ENCODE measurements at regions not wholly inside any gene's neighbourhood (a gene's known extent, or its start where the extent isn't known, plus 50 kb on each side); places are given as distances from the start of the nearest gene placed in this dataset.

DNA sequence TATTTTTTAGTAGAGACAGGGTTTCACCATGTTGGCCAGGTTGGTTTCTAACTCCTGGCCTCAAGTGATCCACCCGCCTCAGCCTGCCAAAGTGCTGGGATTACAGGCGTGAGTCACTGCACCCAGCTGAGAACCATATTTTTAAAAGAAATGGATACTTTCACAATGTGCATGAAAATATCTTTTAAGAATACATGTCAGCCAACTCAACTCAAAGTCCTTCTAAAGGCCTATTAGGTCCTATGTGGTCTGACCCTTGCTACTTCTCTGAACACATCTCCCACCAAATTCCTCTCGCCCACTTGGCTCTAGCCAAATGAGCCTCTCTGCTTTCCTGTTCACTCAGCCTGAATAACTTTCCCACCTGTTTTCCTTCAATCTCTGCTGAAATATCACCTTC is 119.6 kb downstream of the MTX2 start:
- DNase-seq, result no peak

DNA sequence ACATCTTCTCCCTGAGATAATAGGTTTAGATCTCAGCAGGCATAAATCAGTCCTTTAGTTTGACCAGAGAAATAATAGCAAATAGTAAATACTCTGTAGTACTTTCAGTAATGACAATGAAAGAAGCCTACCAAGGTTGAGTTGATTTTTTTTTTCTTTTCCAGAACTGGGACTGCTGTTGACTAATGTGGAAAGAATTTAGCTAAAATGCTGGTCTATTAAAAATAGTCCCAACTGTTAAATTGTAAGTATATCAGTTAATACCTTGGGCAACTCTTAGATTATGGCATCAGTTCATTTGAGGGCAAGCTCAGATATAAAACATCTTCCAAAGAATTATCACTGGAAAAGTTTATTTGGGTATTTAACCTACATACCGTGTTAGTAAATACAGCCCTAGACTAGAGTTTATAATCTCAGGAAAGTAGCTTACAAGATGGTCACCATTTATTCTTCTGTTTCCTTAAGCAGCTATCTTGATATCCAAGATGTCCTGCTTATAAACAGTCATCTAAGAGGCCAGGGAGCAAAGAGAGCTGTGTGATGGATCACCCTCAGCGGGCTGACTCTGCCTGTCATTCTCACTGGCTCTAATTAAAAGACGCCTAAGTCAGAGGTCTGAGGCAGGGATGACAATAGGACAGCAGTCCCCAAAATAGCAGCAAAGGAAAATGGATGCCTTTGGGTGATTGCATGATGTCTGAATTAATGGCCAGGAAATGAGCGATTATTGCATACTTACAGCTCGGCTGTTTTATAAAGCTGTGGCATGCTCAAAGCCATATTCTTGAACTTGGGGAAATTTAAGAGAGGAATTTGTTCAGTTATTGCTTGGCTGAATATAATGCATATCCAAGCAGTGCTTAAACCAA is 121.3 kb downstream of the MTX2 start:
- DNase-seq, result no peak

DNA sequence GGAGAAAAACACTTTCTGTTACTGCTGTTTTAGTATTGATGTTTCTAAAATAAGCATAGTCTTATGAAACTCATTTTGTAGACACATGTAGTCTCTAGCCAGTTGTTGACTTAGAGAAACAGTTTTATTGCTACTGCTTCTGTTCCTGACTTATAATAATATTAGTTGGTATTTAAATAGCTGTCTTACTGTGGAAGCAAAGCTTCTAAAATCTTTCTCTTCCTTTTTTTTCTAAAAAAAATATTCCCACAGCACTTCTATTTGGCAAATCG is 121.8 kb downstream of the MTX2 start:
- no peak for DNase-seq

DNA sequence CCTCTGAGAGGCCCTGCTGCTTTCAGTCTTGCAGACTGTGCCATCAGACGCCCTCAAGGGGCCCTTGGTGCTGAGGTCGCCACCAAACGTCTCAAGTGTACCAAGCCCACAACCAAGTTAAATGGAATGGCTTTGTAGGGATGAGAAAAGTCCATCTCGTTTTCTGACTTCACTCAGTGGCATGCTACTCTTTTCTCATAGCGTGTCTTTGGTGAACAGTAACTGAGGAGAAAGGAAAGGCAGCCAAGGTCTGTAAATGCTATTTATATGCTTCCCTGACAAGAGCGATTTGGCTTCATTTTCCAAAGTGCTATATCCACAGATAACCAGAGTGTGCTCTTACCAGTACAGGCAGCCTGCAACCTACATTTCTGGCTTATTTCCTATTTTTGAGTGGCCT is 123.0 kb downstream of the MTX2 start:
- no peak for DNase-seq

DNA sequence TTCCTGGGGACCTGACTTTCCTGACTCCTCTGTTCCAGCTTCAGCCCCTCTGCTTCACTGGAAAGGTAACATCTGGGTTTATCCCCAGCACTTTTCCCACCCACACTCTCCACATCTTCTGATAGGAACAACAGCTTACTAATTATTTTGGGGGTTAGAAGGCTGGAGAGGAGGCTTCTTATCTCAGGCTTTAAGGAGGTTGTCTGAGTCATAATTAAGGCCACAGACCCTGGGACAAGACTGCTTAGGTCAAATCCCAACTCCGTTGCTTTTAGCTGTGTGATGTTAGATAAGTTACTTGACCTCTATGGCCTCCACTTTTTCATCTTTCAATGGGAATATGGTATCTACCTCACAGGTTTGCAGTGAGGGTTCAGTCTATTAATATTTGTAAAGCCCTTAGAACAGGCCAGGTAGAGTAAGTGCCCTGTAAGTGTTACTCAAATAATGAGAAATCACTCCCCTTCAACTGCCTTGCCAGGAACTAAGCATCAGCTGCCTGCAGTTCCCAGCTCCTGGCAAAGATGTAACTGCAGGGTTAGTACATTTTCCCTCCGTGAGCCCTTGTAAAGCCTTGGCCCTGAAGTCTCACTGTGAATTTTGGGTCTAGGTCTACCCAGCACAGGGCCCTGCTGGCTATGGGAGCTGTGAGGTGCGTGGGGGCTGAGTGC is 123.6 kb downstream of the MTX2 start:
- DNase-seq, result no peak

DNA sequence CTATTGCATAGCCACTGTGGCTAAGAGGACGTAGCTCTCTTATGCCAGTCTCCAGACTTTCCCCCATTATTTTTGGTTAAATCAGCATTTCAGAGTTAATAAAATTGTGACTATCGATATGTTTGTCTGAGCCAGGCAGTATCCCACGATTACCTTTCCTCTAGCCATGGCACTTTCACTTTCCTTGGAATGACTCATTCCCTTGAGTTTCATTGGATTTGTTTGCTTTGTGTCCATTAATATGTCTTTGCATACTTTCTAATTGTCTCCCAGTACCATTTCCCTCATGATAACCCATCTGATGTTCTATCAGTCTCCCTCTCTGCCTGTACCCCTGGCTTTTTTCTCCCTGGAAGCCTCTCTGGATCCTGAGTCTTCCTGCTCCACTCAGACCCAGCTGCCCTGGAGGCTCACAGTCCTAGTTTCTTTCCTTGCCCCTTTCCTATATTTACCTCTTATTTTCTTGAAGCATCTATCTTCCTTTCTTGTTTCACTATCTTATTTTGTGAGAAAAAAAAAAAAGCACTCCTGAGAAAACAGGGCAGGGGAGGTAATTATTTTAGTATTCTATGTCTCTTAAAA is 126.1 kb downstream of the MTX2 start:
- no peak for DNase-seq

DNA sequence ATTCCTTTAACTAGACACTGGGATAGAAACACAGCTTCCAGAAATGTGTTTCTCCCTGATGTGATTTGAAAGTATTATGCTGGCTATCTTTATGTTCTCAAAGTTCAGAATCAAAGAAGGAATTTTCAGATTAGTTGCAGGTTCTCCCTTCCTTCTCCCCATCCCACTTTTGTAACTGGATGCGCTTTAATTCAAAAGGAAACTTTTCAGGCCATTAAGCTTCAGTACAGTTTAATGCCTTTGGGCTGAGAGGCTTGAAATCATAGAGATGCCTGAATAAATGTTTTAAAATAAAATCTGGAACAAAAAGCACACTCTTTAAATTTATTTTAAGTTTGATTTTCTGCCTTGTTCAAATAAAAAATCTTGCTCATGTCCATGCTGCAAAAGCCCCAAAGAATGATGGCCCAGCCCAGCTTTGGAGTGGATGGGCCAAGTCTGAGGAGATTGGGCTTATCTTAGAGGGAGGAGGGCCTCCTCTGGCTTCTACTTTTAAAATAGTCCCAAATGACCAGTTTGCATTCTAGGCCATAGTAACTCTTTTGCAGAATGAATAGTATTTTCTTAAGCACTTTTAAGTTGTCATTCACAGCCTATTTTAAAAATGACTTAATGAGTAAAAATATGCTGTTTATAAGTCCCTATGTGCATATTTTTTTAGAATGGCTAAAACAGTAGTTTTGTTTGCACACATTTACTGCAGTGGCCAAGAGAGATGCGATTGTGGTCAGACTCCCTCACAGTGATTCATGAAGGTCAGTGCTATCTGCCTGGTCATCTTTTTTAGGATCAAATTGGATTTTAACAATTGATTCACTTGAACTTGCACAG is 129.2 kb downstream of the MTX2 start:
- no peak for DNase-seq

DNA sequence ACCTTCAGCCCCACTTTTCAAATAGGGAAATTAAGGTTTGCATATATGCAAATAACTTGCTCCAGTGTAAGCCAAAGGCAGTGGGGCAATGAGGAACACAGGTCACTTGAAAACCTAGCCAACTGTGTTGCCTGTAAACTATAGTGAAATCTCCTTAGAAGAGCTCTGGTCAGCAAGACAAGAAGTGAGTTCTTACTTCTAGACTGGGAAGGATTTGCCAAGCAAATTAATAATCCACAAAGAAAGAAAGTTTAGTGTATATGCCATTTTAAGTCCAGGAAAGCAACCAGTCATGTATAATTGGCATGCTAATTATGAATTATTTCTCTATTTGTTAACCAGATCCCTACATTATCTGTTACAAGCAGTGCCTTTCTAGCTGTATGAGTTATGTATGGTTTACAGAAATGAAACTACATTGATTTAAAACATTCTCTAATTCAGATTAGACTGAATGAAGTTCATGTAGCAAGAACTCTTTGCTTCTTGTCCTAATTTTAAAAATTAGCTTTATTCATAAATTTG is 129.9 kb downstream of the MTX2 start:
- DNase-seq, result no peak

DNA sequence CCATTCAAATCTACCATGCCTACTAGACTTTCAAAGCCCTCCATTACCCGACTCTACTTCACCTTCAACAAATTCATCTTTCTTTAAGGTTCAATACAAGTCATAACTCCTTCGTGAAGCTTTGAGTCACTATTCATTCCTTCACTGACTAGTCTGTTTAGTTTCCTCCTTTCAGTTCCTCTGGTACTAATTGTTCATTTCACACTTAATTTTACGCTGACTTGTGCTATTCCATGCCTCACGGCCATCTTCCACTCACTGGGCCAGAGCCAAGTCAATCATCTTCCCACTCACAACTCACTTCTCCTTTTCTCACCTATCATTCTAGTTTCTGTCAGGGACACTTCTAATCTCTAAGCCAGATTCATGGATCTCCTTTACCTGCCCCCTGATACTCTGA is 136.2 kb downstream of the MTX2 start:
- DNase-seq, result no peak

DNA sequence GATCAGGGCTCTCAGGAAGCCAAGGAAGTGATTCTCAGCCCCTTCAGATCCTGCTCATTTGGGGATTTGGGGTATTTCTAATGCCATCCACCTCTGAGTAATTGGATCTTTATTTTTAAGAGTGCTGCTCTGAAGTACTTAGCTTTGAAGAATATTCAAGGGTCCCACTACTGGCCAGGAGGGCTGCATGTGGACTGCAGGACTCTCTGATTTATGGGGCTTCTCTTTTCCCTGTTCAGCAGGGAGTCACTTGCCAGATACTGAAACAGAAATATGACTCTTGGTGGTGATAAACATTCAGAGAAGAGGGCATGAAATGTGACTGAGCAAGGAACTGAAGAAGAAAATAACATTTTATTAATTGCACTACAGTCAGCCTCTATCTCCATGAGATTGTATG is 138.5 kb downstream of the MTX2 start:
- no peak for DNase-seq

DNA sequence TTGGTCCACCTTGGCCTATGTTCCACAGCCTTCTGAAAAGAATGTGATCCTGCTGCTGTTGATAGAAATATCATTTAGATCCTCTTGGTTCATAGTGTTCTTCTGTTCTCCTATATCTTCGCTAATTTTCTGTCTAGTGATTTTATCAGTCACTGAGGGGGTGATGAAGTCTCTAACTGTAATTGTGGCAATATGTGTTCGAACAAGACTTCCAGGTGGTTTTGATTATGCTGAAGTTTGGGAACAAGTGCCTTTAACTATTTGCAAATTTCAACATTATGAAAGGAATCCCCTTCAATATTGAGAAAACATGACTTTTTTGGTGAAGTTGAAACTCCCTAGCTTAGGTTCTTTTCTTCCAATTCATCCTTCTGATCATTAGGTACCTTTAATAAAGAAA is 140.4 kb downstream of the MTX2 start:
- DNase-seq, result no peak

DNA sequence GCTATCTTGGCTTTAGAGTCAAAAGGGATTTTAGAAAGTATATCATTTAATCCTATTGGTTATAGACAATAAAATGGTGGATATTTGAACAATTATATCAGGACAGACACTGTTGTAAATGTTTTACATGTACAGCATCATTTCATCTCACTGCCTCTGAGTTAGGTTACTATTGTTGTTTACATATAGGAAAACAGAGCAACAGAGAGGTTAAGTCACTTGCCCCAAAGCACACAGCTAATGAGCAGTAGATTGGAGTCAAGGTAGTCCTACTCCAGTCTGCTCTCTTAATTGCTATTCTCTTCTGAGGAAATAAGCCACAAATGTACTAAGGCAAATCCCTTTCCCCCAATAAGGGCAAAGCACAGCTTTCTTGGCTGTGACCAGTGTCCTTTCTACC is 142.9 kb downstream of the MTX2 start:
- no peak for DNase-seq

DNA sequence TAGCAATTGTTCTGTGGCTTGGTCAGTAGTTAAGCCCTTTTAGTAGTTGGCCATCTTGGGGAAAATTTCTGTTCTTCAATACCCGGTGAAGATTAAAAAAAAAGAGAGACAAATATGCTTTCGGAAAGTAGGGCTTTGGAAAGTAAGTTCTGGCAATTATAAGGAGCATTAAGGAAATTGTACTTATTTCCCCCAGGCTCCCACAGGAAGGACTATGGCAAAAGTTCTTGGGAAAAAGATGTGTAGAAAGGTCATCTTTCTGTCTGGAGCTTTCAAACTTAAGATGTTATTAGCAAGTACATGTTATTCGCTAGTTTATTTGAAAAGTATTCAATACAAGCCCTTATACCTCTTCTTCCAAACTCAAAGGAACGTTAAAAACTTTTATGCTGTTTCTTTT is 144.5 kb downstream of the MTX2 start:
- no peak for DNase-seq

DNA sequence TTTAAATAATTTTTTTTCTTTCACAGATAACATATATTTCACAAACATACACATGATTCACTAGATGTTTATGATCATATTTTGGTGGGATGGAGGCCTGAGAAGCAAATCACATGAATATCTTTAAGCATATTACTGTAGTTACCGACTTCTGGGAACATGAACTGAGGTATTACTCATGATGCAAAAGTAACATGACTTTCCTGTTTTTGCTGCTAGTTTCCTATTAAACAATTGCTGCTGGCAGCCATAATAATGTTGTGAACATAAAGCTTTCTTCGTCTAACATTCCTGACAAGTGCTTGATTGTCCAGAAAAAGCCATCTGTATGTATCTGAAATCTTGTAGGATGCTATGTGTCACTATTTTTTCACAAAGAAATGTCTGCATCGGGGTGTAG is 145.4 kb downstream of the MTX2 start:
- no peak for DNase-seq

DNA sequence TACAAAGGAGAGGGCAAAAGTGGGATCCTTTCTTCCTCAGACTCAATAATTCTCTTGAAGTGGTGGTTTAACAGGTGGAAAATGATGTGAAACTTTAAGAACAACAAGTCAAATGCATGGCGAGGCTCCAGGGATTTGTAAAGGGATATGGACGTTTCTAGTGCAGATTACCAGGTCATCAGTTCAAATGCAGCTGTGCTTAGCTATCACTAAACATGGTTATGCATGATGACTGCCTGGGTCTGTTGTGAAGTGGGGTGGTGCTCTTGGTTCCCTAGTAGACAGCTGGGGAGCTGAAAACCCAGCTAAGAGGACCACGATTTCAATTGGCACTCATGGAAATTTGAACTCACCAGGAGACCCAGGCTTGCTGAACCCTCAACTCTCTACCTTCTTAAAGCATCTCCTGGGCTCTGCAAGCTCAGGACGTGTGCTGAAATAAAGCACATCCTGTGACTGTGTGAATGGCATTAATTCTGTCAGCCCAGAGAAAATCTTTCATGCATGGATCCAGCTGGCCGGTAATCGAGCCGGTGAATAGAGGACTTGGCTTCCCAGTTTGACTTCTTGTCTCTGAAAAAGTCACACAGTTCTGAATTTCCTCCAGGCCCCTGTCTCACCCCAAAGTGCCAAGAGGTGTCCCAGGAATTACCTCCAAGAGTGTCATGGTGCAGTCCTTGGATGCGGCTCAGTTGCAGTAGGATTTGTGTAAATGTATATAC is 146.1 kb downstream of the MTX2 start:
- no peak for DNase-seq

DNA sequence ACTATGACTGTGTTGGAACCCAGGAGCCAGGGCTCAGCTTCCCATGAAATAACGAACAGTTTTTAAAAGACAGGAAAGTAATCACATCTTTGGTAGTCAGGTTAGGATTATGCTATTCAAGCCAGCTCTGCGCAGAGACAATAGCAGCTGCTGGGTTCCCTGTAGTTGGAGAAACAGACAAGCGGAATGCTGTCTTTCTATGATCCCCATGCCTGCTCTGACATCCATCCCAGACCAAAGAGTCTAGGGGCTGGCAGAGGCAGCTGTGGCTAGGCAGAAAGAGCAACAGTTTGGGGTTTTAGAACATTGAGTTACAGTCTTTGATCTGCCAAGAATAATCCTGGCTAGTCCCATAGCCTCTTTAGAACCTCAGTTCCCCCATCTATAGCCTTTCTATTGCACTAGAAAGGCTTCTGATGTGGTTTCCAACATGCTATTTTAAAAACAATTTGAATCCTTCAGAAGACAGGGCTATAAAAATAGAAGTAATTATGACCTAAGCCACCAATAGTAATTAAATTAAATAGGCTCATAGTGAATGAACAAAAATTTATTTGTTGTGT is 146.8 kb downstream of the MTX2 start:
- DNase-seq, result no peak

DNA sequence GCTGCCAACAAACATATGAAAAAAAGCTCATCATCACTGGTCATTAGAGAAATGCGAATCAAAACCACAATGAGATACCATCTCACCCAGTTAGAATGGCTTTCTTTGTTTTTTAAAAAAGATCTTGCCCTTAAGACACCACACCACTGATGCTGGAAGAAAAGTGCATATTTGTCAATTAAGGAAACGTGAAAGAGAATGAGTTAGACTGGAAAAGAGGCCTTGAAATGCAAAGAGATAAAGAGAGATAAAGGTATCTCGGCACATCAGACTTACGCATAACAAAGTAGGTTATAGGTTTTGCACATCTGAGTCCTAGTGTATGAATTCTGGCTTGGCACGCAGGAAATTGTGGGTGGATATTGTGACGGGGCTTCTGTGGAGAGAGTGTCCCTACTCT is 149.5 kb downstream of the MTX2 start:
- no peak for DNase-seq

DNA sequence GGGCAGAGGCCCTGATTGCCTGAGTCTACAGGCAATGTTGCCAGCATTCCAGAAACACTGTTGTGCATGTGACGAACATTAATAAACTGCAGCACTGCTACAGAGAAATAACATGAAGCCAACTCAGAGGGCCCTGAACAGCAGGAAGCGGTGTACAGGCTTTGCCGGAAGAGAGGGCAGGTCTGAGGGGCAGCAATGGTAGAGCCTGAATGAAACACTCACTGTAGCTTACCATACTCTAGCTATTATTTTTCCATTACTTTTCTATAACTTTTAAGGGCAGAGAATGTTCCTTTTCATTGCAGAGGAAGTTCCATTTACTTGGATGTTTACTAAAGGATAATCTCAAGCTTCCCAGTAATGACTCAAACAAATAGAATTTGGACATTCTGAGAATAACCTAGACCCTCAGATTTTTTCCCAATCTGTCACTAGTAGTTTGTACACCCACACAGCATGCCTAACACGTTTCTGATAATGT is 150.4 kb downstream of the MTX2 start:
- no peak for DNase-seq

DNA sequence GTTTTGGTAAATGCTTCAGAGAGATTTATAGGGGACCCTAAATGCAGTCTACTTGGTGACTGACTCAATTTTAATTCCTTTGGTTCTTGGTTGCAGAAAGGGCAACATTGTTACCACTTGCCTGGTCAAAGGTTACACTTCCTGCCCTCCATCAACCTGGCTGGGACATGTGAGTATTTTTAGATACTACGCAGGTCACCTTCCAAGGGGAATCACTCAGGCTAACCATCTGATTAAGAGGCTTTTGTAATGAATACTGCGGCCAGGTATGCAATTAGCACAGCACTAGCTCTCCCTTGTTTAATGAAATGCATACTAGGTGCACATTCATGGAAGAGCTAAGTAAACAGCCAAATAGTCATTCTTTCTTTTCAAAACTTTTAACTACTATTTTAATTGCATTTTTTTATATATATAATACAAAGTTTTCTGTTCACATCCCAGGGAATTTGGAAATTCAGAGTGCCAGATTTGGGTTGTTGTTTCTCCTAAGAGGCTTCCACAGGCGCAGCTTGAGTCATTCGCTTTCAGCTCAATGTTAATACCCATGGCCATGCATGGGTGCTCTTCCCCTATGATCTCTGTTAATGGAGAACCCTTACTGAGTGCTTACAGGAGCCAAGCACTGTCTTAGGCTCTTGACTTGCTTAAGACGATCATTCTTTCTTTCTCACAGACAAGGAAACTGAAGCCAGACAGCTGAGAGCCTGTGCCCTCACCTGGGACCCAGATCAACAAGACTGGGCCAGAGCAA is 152.2 kb downstream of the MTX2 start:
- DNase-seq, result no peak

DNA sequence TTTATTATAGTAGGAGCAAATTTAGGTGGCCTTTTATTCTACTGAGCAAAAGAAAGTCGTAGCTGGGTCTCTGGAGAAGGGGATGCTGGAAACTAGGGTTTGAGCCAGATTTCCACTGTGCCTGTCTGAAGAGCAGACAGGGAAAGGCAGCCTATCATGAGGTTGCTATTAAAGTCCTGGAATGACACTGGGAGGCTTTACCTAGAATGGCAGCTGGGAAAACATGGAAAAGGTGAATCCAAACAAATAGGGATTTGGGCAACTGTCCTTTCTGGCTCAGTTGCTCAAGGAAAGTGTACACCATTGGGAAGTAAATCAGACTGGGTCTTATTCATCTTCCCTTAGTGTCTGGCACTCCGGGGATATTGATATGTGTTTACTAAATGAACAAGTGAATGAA is 154.6 kb downstream of the MTX2 start:
- no peak for DNase-seq

DNA sequence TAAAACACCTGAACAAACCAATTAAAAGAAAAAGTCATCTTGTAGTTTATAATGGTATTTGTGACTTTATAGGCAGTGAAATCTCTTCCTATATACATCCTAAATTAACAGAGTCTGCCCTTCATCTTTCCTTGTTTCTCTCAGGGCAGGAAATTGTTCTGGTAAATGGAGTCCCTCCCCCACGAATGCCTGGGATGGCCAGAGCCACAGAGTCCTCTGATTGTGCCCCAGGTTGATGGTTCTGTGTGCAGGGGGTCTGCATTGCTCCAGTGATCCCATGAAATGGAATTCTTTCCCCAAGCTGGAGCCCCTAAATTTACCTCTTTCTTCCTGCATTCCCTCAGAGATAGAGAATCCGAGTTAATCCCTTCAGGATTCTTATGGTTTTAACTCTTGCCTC is 155.5 kb downstream of the MTX2 start:
- DNase-seq, result no peak
